NCI-H460 (cell line): ENCODE measurements at regions not wholly inside any gene's neighbourhood (a gene's known extent, or its start where the extent isn't known, plus 50 kb on each side); places are given as distances from the start of the nearest gene placed in this dataset.
"Not testable (repeated sequence)": the region's sequence is repeated elsewhere in the genome, so short reads cannot be mapped to it uniquely, and the experiment has no call there.

Experiments
- DNase-seq: peaks from one replicate; pipeline ENCODE4 v3.0.0-alpha.2; 2016; ENCODE audit warnings: low read depth; ENCODE audit errors: extremely low read depth

GRCh38 chr7:127530148-127530547, 55.2 kb downstream of the GCC1 start:
- no peak for DNase-seq

GRCh38 chr7:127527561-127527960, 57.8 kb downstream of the GCC1 start:
- no peak for DNase-seq

- no peak for DNase-seq
These were observed 59.4 kb downstream of the GCC1 start for GRCh38 chr7:127525866-127526480.

GRCh38 chr7:127516320-127516719, 69.1 kb downstream of the GCC1 start:
- no peak for DNase-seq

- peak; percentile 47 for DNase-seq
These were observed 70.9 kb downstream of the GCC1 start for GRCh38 chr7:127514499-127514898.

GRCh38 chr7:127513311-127513710, 72.1 kb downstream of the GCC1 start:
- no peak for DNase-seq

GRCh38 chr7:127512663-127513062, 72.7 kb downstream of the GCC1 start:
- no peak for DNase-seq

GRCh38 chr7:127504715-127505114, 80.7 kb downstream of the GCC1 start:
- DNase-seq: no peak

- no peak for DNase-seq
These were observed 83.6 kb downstream of the GCC1 start for GRCh38 chr7:127501817-127502216.

GRCh38 chr7:127487381-127487780, 94.9 kb upstream of the ZNF800 start:
- DNase-seq: no peak

- no peak for DNase-seq
These were observed 94.1 kb upstream of the ZNF800 start for GRCh38 chr7:127486654-127487053.

- DNase-seq: no peak
These were observed 93.0 kb upstream of the ZNF800 start for GRCh38 chr7:127485482-127485881.

- no peak for DNase-seq
These were observed 92.4 kb upstream of the ZNF800 start for GRCh38 chr7:127484954-127485353.

GRCh38 chr7:127478461-127478860, 86.0 kb upstream of the ZNF800 start:
- DNase-seq: no peak

GRCh38 chr7:127478024-127478355, 85.5 kb upstream of the ZNF800 start:
- DNase-seq: no peak

- DNase-seq: no peak
These were observed 85.0 kb upstream of the ZNF800 start for GRCh38 chr7:127477295-127478023.

GRCh38 chr7:127476618-127477017, 84.1 kb upstream of the ZNF800 start:
- no peak for DNase-seq

GRCh38 chr7:127474457-127474856, 81.9 kb upstream of the ZNF800 start:
- no peak for DNase-seq

- DNase-seq: no peak
These were observed 80.9 kb upstream of the ZNF800 start for GRCh38 chr7:127473409-127473808.

GRCh38 chr7:127460077-127460476, 67.6 kb upstream of the ZNF800 start:
- no peak for DNase-seq

- not testable (repeated sequence) for DNase-seq
These were observed 58.8 kb upstream of the ZNF800 start for GRCh38 chr7:127451258-127451657.

GRCh38 chr7:127448566-127448965, 56.1 kb upstream of the ZNF800 start:
- DNase-seq: no peak
